GM19239 (cell line): ENCODE measurements at regions not wholly inside any gene's neighbourhood (a gene's known extent, or its start where the extent isn't known, plus 50 kb on each side); places are given as distances from the start of the nearest gene placed in this dataset.
A peak's percentile ranks its signal among the peaks of the same experiment; 100 is the strongest.

Experiments
- DNase-seq: peaks from one replicate; pipeline ENCODE4 v3.0.0; 2011; ENCODE audit warnings: low spot score; ENCODE audit not compliant: insufficient read length
- FAIRE-seq: peaks from 2 replicates; lab custom pipeline; 2011; peaks lifted over from hg19 to GRCh38; lab: Jason Lieb, UNC

- no peak for DNase-seq
- FAIRE-seq, result no peak
These were observed 57.0 kb upstream of the LMX1B start for GRCh38 chr9:126556560-126557250.

GRCh38 chr9:126558051-126558665 is 55.6 kb upstream of the LMX1B start:
- peak; percentile 93 for FAIRE-seq
- DNase-seq, result peak; percentile 86

- FAIRE-seq, result no peak
- DNase-seq, result no peak
These were observed 54.4 kb upstream of the LMX1B start for GRCh38 chr9:126559296-126559695.

- no peak for DNase-seq
These were observed 52.1 kb upstream of the LMX1B start for GRCh38 chr9:126561582-126561981.

GRCh38 chr9:126563556-126563955 is 50.2 kb upstream of the LMX1B start:
- DNase-seq (no peak), FAIRE-seq (no peak)

More at GRCh38 chr9:126561582-126561981, 52.1 kb upstream of the LMX1B start:
- FAIRE-seq, result no peak
